Renal cortical epithelial cell (primary cell): ENCODE measurements at regions not wholly inside any gene's neighbourhood (a gene's known extent, or its start where the extent isn't known, plus 50 kb on each side); places are given as distances from the start of the nearest gene placed in this dataset.

Source experiments
- DNase-seq: peaks from one replicate; pipeline ENCODE4 v3.0.0-alpha.2; 2011; ENCODE audit warnings: low read depth

GRCh38 chr7:50209461-50210135 is 94.9 kb upstream of the IKZF1 start:
- DNase-seq: no peak

DNA sequence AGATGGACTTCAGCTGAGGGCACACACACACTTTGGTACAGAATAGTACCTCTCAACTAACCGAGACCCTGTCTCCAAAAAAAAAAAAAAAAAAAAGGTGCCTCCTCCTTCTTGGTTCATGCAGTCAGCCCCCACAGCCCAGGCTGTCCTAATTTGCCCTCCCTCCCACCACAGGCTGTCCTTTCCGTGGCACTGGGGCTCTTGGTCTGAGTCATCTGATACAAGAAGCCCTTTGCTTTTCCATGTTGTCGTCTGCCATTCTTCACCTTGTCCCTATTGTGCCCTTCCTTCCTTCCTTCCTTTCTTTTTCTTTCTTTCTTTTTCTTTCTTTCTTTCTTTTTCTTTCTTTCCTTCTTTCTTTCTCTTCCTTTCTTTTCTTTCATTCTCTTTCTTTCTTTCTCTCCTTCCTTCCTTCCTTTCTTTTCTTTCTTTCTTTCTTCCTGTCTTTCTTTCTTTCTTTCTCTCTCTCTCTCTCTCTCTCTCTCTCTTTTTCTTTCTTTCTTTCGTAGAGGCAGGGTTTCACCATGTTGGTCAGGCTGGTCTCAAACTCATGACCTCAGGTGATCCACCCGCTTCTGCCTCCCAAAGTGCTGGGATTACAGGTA is 96.0 kb upstream of the IKZF1 start:
- no peak for DNase-seq

GRCh38 chr7:50207686-50208255 is 96.7 kb upstream of the IKZF1 start:
- no peak for DNase-seq

DNA sequence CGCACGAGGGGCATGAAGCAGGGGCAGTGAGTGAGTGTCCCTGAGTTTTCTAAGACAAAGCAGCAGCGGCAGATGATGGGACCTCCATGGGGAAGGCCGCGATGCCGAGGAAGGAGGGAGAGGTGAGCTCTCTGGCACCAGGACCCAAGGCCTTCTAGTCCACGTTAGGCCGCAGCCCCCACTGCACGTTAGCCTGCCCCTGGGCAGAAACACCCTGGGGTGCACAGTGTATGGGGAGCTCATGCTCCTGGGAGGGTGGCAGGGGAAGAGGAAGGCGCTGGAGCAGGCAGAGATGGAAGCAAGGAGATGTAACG is 97.3 kb upstream of the IKZF1 start:
- DNase-seq: no peak

- no peak for DNase-seq
Measured at GRCh38 chr7:50206453-50207250, 97.9 kb upstream of the IKZF1 start.

- no peak for DNase-seq
Measured at GRCh38 chr7:50205011-50205410, 99.5 kb upstream of the IKZF1 start.

DNA sequence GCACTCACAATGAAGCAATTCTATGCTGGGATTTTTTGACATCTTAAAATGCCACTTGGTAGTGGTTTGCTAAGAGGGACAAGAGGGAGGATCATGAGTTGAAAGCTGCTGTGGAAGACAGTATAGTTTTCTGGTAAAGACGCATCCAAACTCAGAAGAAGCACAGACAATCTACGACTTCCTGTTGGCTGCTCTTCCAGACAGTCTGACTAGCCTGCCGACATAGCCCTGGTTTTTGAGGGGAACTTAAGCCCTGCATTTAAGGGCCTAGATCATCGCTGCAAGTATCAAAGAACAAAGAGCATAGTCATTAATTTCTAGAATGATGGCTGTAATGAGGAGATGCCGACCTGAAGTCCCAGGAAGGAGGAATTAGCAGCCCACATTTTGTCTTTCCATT is 99.9 kb upstream of the IKZF1 start:
- no peak for DNase-seq

DNA sequence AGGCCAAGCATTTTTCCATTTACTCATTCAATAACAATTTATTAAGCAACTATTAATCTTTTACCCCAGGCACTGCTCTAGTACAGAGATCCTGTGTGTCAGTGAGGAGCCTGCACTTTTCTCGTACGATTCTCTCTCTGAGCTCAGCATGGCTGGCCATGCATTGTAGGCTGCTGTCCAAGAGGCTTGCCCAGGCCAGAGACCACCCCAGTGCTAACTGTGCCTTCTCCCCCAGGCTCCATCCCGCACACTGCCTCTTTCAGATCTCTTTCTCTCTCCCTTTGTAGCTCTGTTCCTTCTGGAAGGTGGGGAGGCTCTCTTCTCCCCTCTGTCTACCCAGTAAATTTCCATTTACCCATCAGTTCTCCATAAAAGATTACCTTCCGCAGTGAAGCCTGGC is 101.0 kb upstream of the IKZF1 start:
- no peak for DNase-seq

DNA sequence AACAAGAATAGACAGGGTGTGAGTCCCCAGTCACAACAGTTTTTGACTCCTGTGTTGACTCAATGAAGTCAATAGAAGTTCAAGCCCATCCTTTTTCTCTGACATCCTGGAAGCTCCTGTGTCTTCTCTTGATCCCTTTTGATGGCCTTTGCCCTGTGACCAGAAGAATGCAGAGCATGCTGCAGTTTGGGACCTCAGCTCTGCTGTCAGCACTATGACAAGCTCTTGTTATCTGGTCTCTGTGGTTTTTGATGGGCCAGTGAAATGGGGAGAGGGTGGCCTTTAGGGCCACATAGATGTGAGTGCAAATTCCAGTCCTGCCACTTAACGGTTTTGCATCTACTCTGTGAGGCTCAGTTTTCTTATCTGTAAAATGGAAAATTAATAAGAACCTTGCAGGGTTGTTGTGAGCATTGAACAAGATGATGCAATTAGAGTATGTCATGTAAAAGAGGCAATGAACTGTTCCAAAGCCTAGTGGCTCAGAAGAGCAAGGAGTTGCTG is 102.4 kb upstream of the IKZF1 start:
- DNase-seq: no peak

- no peak for DNase-seq
Measured at GRCh38 chr7:50199824-50200223, 104.7 kb upstream of the IKZF1 start.

GRCh38 chr7:50197549-50197948 is 104.5 kb upstream of the ZPBP start:
- peak; percentile 38 for DNase-seq

DNA sequence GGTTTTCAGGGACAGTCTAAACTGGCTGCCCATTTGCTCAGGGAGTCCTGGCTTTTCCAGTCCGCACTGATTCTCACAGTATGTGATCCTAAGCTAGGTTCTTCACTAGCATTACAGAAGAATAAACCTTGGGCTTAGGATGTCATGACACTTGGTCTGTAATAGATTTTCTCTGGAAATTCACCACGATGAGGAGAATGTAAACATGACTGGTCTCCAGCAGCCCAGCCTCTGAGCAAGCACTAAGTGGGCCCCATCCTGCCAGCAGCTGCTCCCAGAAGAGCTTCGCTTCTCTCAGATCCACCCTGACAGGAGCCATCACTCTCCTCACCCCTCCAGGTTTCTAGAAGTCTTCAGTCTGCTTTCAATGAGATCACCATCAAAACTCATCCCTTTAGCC is 103.7 kb upstream of the ZPBP start:
- no peak for DNase-seq

- no peak for DNase-seq
Measured at GRCh38 chr7:50190776-50191175, 97.7 kb upstream of the ZPBP start.

DNA sequence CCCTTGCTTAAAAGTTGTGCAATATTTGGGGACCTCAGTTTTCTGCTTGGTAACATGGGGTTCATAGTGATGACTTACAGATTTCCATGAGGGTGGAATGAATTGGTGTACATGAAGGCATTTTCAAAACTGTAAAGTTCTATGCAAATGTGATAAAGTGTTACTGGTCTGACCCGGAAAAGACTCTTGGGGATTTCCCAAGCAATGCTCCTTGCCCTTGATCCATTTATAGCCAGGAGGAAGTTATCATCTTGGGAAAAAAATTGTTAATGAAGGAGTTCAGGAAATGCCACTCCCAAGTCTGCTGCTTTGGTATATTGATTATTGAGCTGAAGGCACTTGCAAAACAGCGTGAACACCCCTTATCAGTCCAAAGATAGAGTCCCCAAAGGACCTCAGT is 96.3 kb upstream of the ZPBP start:
- no peak for DNase-seq

- DNase-seq: no peak
Measured at GRCh38 chr7:50185951-50186682, 93.1 kb upstream of the ZPBP start.

DNA sequence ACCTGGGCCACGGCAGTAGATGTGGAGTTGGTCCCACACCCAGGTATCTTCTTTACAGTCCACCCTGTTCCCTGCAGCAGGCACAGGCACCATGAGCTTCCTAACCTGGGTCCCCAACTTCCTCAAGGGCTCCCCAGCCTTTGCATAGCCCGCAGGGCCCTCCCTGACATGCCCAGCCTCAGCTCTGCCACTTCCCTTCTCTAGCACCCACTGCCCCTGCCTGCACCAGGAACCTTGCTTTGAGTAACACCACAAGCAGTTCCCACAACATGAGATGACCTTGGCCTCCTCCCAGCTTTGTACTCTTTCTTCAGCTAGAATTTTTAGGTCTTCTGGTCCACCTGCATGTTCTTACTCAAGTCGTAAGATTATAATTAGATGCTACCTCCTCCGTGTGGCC is 92.2 kb upstream of the ZPBP start:
- no peak for DNase-seq

- DNase-seq: no peak
Measured at GRCh38 chr7:50184271-50184990, 91.4 kb upstream of the ZPBP start.

GRCh38 chr7:50182759-50183158 is 89.7 kb upstream of the ZPBP start:
- DNase-seq: no peak

GRCh38 chr7:50181081-50181480 is 88.0 kb upstream of the ZPBP start:
- no peak for DNase-seq

DNA sequence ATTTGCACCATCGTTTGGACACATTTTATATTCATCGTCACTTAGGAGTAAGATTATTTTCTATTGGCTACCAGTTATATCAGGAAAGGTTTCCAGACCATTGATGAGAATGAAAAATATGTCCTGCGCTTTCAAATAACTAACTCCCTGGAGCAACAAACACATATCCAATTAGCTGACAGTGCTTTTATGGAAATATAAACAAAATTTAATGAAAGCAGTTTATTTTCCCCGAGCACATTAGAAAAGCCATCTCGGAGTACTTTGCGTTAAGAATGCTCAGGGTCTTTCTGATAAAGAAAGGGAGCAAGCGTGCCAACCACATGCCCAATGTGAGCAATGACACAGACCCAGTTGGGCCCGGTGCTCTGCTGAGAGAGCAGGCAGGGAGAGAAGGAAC is 85.1 kb upstream of the ZPBP start:
- DNase-seq: no peak

DNA sequence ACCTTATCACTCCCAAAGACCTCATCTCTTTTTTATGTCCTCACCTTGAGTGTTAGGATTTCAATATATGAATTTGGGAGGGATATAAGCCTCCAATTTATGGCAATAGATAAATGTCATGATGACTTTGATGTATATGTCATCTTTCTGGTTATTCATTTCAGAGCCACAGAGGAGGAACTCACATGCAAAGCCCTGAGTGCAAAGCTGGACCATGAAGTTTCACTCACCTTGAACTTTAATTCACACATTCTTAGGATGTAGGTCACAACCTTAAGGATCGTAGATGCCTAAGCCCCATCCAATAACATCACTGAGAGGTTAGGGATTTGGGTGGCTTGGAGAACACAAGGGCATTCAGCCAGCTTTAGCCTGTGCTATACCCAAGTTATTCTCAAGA is 81.9 kb upstream of the ZPBP start:
- DNase-seq: no peak
